Psoas muscle (tissue), 7 donors: ENCODE measurements at regions not wholly inside any gene's neighbourhood (a gene's known extent, or its start where the extent isn't known, plus 50 kb on each side); places are given as distances from the start of the nearest gene placed in this dataset.

Source experiments
- ATAC-seq, 4 donors: fragments of 200-7000 bp; cut with Tn5 transposase; one replicate each; pipeline ENCODE4 v1.9.1; 2020; ENCODE audit warnings: moderate library complexity in 3 of 4, mild to moderate bottlenecking in 2 of 4
- DNase-seq, 2 donors: peaks; one replicate each; pipeline ENCODE4 v3.0.0-alpha.2; 2020
- H3K27ac ChIP-seq: fragments of 200-600 bp; one replicate; pipeline ENCODE4 v1.8.0; 2022
- H3K27me3 ChIP-seq, 3 donors: fragments of 200-600 bp in 1 of 3; one replicate each; pipeline versions ENCODE4 v1.6.1 to v1.8.0; 2013 to 2022; ENCODE audit warnings: low read length in 2 of 3, mild to moderate bottlenecking in 2 of 3, moderate library complexity in 1 of 3; ENCODE audit not compliant: insufficient read depth in 3 of 3
- H3K36me3 ChIP-seq, 2 donors: fragments of 200-600 bp in 1 of 2; one replicate each; pipeline versions ENCODE4 v1.6.1 to v1.8.0; 2013 to 2022; ENCODE audit warnings: low read depth in 1 of 2, mild to moderate bottlenecking in 1 of 2, moderate library complexity in 1 of 2; ENCODE audit not compliant: insufficient read depth in 1 of 2
- H3K4me1 ChIP-seq: fragments of 200-600 bp; one replicate; pipeline ENCODE4 v1.8.0; 2022
- H3K4me3 ChIP-seq: fragments of 200-600 bp; one replicate; pipeline ENCODE4 v1.8.0; 2022; ENCODE audit warnings: mild to moderate bottlenecking
- H3K9me3 ChIP-seq: fragments of 200-600 bp; one replicate; pipeline ENCODE4 v1.8.0; 2022
- CTCF ChIP-seq: fragments of 200-600 bp; IDR thresholded peaks from one replicate; pipeline ENCODE4 v1.8.0; 2022; ENCODE audit warnings: antibody characterized with exemption
- WGBS, 3 donors: extraction: QIAGEN DNeasy Blood & Tissue Kit; methylation state at CpG; one replicate each; pipeline versions ENCODE4 v1.1.6 to v1.1.7; 2013; 5-methylcytosine and 5-hydroxymethylcytosine counted together
- intact Hi-C, 2 donors: fragments of 100-400 bp; cut with DNase I; formaldehyde crosslinking; loops; one replicate each; pipeline versions ENCODE4 v1.11.0 to v1.14.2; 2022
- donor health status: healthy with polysubstance abuse.
- donor health status: DM: no; HTN: no; CAD: no; lungs with moderate emphysema.
- donor health status: Bipolar disorder and iron deficiency.
- donor health status: healthy.
- donor health status: DM: yes; HTN: yes; CAD: no.
- donor health status: DM: no; HTN: no; CAD: no.
- donor health status: DM: yes; HTN: yes; CAD: no.

DNA sequence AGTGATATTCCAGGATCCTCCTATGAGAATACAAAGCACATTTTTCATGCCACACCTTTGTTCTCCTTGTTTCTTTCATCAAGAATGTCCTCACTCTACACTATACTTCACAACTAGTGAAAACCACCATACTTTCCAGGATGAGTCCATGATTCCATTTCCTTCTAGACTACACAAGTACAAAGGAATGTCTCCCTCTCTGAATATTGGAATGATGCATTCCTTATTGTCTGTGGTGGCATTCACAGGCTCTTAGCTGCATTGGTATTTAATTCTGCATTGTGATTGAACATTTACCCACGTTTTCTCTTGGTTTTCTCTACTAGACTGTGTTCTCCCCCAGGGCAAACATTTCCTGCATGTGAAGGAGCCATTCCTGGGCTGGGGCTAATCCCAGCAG, 217.5 kb downstream of the RAP2B start:
- H3K27ac ChIP-seq, result no peak overlapping the region

DNA sequence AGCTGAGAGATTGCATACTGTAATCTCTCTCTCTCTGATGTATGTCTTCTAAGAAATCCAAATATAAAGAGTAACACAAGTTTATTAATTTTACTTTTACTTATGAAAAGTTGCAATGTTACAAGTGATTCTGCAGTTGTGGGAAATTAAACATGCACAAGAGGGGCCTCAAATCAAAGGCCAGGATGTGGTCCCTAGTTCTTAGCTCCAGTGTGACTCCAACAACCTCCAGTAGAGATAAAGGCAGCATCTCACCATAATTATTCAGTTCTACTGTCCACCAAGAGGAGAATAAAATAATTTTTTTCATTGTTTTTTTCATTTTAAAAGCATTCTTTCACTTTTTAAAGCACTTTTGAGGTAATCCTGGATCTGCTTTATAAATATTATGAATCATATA, 223.3 kb downstream of the RAP2B start:
- H3K27ac ChIP-seq, result no peak overlapping the region
- ATAC-seq (no peak), DNase-seq (no peak)
- H3K4me3 ChIP-seq, result no peak overlapping the region
- no peaks in the 10 kb centered on the region for H3K9me3 ChIP-seq
- TF ChIP-seq CTCF, result no peak
- intact Hi-C loops, result no loop called here
- no peaks in the 10 kb centered on the region for H3K36me3 ChIP-seq
- H3K27me3 ChIP-seq, result no peaks in the 10 kb centered on the region
- H3K4me1 ChIP-seq, result no peaks in the 10 kb centered on the region

More for the DNA sequence above, 217.5 kb downstream of the RAP2B start:
- intact Hi-C loops, result no loop called here
- no peak overlapping the region for H3K4me3 ChIP-seq
- no peaks in the 10 kb centered on the region for H3K36me3 ChIP-seq
- TF ChIP-seq CTCF, result no peak
- H3K9me3 ChIP-seq, result no peaks in the 10 kb centered on the region
- no peaks in the 10 kb centered on the region for H3K4me1 ChIP-seq
- ATAC-seq (no peak), DNase-seq (no peak)
- 31 to 59% (median 41%) methylated on average over 1 of the region's 1 CpG for WGBS, 3 donors
- no peaks in the 10 kb centered on the region for H3K27me3 ChIP-seq

GRCh38 chr3:153392363-153392762, 230.3 kb downstream of the RAP2B start:
- Histone ChIP-seq H3K36me3 (no peaks in the 10 kb centered on the region), H3K4me1 (no peaks in the 10 kb centered on the region), H3K9me3 (peaks cover 12% of the 10 kb centered on the region), H3K27me3 (no peaks in the 10 kb centered on the region), H3K4me3 (no peak overlapping the region), H3K27ac (no peak overlapping the region)
- intact Hi-C loops, result no loop called here
- ATAC-seq (no peak), DNase-seq (no peak)
- WGBS, 3 donors, result 80 to 81% (median 81%) methylated on average over 2 of the region's 2 CpGs
- no peak for TF ChIP-seq CTCF

- H3K27ac ChIP-seq, result no peak overlapping the region
- no peak overlapping the region for H3K4me3 ChIP-seq
- no peak for TF ChIP-seq CTCF
- DNase-seq (no peak), ATAC-seq (no peak)
- H3K4me1 ChIP-seq, result no peaks in the 10 kb centered on the region
- H3K9me3 ChIP-seq, result peaks cover 12% of the 10 kb centered on the region
- WGBS, 3 donors, result 89 to 100% (median 97%) methylated on average over 1 of the region's 1 CpG
- intact Hi-C loops, result no loop called here
- no peaks in the 10 kb centered on the region for H3K36me3 ChIP-seq
- H3K27me3 ChIP-seq, result no peaks in the 10 kb centered on the region
Measured at GRCh38 chr3:153394017-153394416, 232.0 kb downstream of the RAP2B start.

DNA sequence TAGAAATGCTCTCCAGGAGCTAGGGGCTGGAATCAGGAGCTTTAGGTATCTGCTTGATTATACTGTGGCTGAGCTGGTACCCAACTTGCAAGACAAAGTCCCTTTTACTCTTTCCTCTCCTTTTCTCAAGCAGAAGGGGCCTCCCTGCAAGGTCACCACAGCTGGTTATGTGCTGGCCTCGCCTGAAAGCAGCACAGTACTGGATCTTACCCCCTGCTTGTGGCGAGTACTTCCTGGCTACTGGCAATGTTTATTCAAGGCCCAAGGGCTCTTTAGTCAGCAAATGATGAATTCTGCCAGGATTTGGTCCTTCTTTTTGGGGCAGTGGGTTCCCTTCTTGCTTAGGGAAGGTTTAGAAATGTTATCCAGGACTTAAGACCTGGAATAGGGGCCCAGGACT, 234.6 kb downstream of the RAP2B start:
- DNase-seq, result no peak
- Histone ChIP-seq H3K36me3 (no peaks in the 10 kb centered on the region), H3K9me3 (peaks cover 12% of the 10 kb centered on the region), H3K27me3 (no peaks in the 10 kb centered on the region), H3K4me1 (no peaks in the 10 kb centered on the region), H3K4me3 (no peak overlapping the region), H3K27ac (no peak overlapping the region)
- TF ChIP-seq CTCF, result no peak
- WGBS, 3 donors, result 75 to 82% (median 77%) methylated on average over 2 of the region's 2 CpGs
- no peak for ATAC-seq
- intact Hi-C loops, result no loop called here
